Left kidney (tissue), 1 donor: ENCODE measurements at regions not wholly inside any gene's neighbourhood (a gene's known extent, or its start where the extent isn't known, plus 50 kb on each side); places are given as distances from the start of the nearest gene placed in this dataset.

Source experiments
- DNase-seq: peaks from one replicate; pipeline ENCODE4 v3.0.0-alpha.2; 2013

GRCh38 chr12:89098441-89099112 lies 253.7 kb downstream of the DUSP6 start:
- no peak for DNase-seq

GRCh38 chr12:89092297-89092696 lies 260.0 kb downstream of the DUSP6 start:
- no peak for DNase-seq

GRCh38 chr12:89091293-89091841 lies 260.9 kb downstream of the DUSP6 start:
- DNase-seq: no peak

- DNase-seq: no peak
These were observed 263.0 kb downstream of the DUSP6 start for GRCh38 chr12:89089264-89089663.

GRCh38 chr12:89087876-89088275 lies 264.4 kb downstream of the DUSP6 start:
- no peak for DNase-seq

- no peak for DNase-seq
These were observed 265.0 kb downstream of the DUSP6 start for GRCh38 chr12:89087149-89087825.

- no peak for DNase-seq
These were observed 266.9 kb downstream of the DUSP6 start for GRCh38 chr12:89085421-89085820.

GRCh38 chr12:89084751-89085150 lies 267.6 kb downstream of the DUSP6 start:
- no peak for DNase-seq

- DNase-seq: no peak
These were observed 268.8 kb downstream of the DUSP6 start for GRCh38 chr12:89083491-89083890.

- DNase-seq: no peak
These were observed 269.9 kb downstream of the DUSP6 start for GRCh38 chr12:89082370-89082753.

GRCh38 chr12:89081719-89082369 lies 270.5 kb downstream of the DUSP6 start:
- no peak for DNase-seq

- no peak for DNase-seq
These were observed 271.4 kb downstream of the DUSP6 start for GRCh38 chr12:89080793-89081465.

GRCh38 chr12:89075880-89076540 lies 276.3 kb downstream of the DUSP6 start:
- no peak for DNase-seq

- no peak for DNase-seq
These were observed 278.6 kb downstream of the DUSP6 start for GRCh38 chr12:89073659-89074058.

- no peak for DNase-seq
These were observed 279.3 kb downstream of the DUSP6 start for GRCh38 chr12:89073027-89073398.

GRCh38 chr12:89072294-89073026 lies 279.8 kb downstream of the DUSP6 start:
- DNase-seq: no peak

GRCh38 chr12:89070603-89071002 lies 281.7 kb downstream of the DUSP6 start:
- DNase-seq: no peak

GRCh38 chr12:89069431-89069830 lies 282.9 kb downstream of the DUSP6 start:
- DNase-seq: no peak

- DNase-seq: no peak
These were observed 284.7 kb downstream of the DUSP6 start for GRCh38 chr12:89067421-89068187.

- no peak for DNase-seq
These were observed 287.5 kb downstream of the DUSP6 start for GRCh38 chr12:89064780-89065179.

GRCh38 chr12:89064151-89064550 lies 288.1 kb downstream of the DUSP6 start:
- DNase-seq: no peak
